HG02840 (cell line): ENCODE measurements at regions not wholly inside any gene's neighbourhood (a gene's known extent, or its start where the extent isn't known, plus 50 kb on each side); places are given as distances from the start of the nearest gene placed in this dataset.

Experiments
- ATAC-seq: cut with Tn5 transposase; IDR thresholded peaks from one replicate; pipeline ENCODE4 v1.9.1; 2021; ENCODE audit warnings: mild to moderate bottlenecking, moderate library complexity, moderate number of reproducible peaks; ENCODE audit not compliant: unreplicated experiment, low FRiP score

DNA sequence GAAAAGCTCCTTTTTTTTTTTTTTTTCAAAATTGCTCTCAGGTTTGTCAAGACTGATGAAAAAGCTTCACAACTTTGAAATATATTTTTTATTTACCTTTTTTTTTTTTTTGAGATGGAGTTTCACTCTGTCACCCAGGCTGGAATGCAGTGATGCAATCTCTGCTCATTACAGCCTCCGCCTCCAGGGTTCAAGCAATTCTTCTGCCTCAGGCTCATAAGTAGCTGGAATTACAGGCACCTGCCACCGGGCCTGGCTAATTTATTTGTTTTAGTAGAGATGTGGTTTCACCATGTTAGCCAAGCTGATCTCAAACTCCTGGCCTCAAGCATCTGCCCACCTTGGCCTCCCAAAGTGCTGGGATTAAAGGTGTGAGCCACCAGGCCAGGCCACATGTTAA lies 1515.0 kb downstream of the OTOL1 start:
- no peak for ATAC-seq

DNA sequence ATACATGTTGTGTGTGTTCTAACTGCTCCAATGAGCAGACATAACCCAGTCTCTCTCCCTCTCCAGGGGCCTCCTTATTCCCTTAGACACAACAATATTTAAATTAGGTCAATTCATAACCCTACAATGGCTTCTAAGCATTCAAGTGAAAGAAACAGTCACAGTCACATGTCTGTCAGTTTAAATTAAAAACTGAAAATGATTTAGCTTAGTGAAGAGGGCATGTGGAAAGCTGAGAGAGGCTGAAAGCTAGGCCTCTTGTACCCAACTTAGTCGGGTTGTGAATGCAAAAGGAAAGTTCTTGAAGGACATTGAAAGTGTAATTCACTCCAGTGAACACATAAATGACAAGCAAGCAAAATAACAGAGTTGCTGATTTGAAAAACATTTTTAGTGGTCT lies 1519.6 kb downstream of the OTOL1 start:
- no peak for ATAC-seq

DNA sequence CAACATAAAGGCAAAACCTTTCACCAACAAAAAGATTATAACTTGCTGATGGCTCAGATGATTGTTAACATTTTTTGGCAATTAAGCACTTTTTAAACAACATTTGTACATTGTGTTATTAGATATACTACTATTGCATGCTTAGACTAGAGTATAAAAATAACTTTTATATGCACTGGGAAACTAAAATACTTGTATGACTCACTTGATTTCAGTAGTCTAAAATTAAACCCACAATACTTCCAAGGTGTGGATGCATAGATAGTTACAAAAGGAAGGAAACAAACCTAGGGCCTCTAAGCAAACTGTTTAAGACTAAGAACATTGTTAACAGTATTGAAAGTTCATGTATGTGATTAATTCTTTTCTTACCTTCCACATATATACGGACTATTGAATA lies 1521.5 kb downstream of the OTOL1 start:
- ATAC-seq, result no peak

DNA sequence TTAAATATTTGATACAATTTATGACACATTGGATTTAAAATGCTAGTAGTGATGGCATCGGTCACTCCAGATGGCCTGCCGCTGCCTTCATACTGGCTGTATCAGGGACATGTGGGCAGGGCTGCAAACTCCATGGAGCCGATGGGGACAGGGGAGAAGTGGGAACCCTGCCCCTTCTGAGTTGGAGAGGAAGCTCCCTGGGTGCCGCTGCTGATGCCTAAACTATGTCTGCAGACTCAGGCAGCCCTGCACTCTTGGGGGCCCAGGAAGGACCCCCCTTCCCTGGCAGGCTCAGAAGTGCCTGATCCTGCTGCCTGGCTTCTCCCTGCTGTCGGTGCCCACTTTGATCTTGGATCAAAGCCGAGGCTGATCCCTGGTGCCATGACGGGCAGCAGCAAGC lies 1522.1 kb downstream of the OTOL1 start:
- ATAC-seq, result no peak

DNA sequence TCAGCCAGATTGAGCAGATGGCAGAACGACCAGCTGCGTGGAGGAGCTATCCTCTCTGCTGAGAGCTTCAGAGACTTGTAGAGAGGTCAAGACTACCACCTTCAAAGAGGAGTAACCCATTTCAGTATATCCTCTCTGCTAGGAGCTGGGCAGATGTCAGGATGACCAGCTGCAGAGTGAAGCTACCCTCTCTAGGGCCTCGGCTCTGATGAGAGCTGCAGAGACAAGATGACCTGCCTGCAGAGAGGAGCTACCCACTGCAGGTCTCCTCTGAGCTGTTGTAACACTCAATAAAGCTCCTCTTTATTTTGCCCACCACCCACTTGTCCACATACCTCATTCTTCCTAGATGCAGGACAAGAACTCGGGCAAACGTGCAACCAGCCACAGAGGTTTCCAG lies 1522.7 kb downstream of the OTOL1 start:
- ATAC-seq, result no peak

DNA sequence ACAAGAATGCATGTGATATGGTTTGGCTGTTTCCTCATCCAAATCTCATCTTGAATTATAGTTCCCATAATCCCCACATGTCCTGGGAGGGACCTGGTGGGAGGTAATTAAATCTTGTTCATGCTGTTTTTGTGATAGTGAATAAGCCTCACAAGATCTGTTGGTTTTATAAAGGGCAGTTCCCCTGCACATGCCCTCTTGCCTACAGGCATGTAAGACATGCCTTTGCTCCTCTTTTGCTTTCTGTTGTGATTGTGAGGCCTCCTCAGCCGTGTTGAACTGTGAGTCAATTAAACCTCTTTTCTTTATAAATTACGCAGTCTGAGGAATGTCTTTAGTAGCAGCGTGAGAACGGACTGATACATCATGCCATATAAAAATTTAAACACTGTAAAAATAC lies 1537.0 kb downstream of the OTOL1 start:
- no peak for ATAC-seq

DNA sequence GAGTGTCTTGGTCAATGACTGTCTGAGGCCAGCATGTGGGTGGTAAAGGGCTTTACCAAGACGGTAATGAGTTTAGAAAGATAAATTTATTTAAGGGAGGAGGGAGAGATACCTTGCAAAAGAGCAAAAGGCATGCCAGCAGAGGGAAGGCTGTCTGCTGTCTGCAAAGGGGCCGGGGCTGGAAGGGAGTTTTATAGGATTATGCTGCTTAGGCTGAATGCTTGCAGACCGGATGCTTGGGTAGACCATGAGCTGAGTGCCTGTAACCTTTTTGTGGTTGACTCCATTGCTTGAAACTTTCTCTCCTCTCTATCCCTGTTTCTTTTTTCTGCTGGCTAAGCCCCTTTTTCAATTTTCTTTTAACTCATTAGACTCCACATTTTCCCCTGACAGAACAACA lies 1543.0 kb downstream of the OTOL1 start:
- no peak for ATAC-seq

DNA sequence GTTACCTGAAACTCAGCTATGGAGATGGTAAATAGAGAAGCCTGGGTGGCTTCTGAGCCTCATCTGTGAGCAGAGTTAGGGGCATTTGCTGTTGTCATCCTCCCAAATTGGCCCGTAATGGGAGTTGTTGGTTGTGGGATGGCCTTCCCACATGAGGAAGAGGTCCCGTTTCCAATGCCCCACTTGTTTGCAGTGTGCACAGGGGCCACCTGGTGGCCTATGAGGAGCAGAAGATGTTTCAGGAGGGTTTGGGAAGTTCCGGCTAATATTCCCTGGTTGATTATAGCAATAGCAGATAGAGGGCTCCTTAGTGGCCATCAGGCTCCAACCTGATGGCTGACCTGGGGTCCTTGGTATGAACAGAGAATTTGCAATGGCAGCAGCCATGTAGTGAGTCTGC lies 1546.5 kb downstream of the OTOL1 start:
- no peak for ATAC-seq

DNA sequence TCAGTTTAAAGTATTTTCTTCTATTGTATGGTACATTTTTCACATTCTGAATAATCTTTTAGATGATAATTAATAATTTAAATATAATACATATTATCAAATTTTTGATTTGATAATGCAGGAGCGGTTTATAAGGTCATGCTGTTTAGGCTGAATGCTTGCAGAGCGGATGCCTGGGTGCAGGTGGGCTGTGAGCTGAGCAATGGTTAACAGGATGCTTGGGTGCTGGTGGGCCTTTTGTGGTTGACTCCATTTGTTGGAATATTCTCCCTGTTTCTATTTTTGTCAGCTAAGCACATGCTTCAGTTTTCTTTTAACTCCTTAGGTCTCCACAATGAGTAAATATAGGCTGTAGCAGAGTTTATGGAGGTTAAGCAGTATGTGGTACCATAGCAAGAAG lies 1549.3 kb downstream of the OTOL1 start:
- ATAC-seq, result no peak

DNA sequence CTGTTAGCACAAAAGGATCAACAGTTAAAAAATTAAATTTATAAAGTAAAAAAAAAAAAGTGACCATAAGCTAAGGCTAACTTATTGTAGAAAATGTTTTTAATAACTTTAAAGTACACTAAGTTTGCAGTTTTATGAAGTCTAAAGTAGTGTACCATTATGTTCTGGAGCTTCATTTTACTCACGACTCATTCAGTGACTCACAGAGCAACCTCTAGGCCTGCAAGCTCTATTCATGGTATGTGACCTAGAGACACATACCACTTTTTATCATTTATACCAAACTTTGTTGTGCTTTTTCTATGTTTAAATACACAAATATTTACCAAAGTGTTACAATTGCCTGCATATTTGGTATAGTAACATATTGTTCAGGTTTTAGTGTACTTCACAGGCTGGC lies 1552.3 kb downstream of the OTOL1 start:
- ATAC-seq, result no peak

DNA sequence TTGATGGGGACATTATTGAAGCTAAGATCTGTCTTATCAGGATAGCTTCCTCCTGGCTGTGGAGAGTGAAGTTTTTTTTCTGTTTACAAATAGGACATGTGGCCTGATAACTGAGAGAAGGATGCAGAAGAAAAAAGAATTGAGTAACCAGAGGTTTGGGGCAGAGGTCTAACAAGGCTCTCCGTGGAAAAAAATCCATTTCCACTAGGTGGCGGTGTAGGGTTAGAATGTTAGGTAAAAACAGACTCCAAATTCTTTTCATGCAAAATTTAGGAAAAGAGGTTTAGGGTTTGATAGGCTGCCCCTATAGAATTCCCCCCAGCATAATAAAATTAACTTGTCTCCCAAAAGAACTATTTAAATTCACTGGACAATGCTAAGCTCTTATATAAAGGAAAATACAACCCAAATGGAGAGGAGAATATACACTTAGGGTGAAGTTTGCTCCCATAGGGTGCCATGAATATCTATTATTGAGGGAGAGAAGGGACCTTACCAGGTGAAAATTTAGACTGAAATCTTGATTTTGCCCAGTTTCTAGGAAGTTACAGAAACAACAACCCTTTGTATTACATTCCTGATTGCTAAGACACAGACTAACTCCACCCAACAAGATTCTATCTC lies 1560.4 kb downstream of the OTOL1 start:
- no peak for ATAC-seq

DNA sequence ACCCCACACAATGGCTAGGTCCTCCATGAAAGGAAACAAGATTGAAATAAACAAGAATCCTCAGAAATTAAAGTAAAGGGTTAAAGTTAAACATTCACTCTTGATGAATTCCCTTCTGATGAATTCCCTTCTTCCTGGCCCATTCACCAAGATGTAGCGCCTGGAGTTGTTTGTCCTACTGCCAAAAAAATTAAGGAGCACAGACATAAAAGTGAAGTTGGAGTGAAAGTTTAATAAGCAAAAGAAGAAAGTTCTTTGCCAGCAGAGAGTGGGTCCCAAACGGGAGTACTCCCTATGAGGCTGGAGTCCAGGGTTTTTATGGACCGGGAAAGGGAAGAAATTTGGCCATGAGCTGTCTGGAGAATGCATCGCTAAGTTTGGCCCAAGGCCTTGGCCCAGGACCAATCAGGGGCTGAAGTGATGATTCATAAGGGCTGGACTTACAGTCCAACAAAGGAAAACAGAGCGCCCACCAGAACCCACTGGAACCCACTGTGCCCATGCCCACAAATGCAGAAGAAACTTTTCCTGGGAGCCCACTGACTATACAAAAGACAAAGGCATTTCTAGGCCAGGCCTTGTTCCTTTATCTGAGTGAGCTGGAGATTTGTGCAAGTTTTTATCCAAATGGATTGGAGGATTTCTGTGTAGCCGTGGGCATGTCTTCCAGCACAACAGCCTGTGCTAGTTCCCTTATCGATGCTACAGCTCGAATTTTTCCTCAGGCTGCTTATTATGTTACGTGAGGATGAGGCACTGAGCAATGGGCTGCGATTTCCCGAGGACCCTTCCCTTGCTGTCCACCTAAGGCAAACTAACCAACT lies 1561.6 kb downstream of the OTOL1 start:
- no peak for ATAC-seq

DNA sequence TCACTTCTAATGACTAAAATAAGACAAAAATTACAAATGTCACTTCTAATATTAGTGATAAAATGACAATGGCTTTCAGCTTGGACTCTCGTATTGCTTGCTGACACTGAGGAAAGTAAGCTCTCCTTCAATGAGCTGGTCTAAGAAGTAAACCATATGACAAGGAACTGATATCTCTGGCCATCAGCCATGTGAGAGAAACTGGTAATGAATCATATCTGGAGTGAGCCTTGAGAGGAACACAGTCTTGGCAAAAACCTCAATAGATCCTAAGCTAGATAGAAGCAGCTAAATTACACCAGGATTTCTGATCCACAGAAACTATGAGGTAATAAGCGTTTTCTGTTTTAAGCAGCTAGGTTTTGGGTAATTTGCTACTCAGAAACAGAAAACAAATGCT lies 1575.1 kb downstream of the OTOL1 start:
- no peak for ATAC-seq
